Lower lobe of right lung (tissue), 2 donors: ENCODE measurements at regions not wholly inside any gene's neighbourhood (a gene's known extent, or its start where the extent isn't known, plus 50 kb on each side); places are given as distances from the start of the nearest gene placed in this dataset.
A peak's percentile ranks its signal among the peaks of the same experiment; 100 is the strongest.

Experiments
- ATAC-seq, 2 donors: fragments of 200-7000 bp; cut with Tn5 transposase; one replicate each; pipeline ENCODE4 v1.9.1; 2020 to 2022; ENCODE audit warnings: mild to moderate bottlenecking in 2 of 2, moderate library complexity in 2 of 2
- DNase-seq: peaks from one replicate; pipeline ENCODE4 v3.0.0-alpha.2; 2020
- H3K27ac ChIP-seq: fragments of 200-600 bp; one replicate; pipeline ENCODE4 v1.8.0; 2022
- H3K27me3 ChIP-seq: fragments of 200-600 bp; one replicate; pipeline ENCODE4 v1.8.0; 2022; ENCODE audit warnings: low read depth
- H3K36me3 ChIP-seq: fragments of 200-600 bp; one replicate; pipeline ENCODE4 v1.8.0; 2022; ENCODE audit warnings: mild to moderate bottlenecking
- H3K4me1 ChIP-seq: fragments of 200-600 bp; one replicate; pipeline ENCODE4 v1.8.0; 2022
- H3K4me3 ChIP-seq: fragments of 200-600 bp; one replicate; pipeline ENCODE4 v1.8.0; 2022; ENCODE audit warnings: mild to moderate bottlenecking
- H3K9me3 ChIP-seq: fragments of 200-600 bp; one replicate; pipeline ENCODE4 v1.8.0; 2022
- intact Hi-C: fragments of 100-400 bp; cut with DNase I; formaldehyde crosslinking; loops from one replicate; pipeline ENCODE4 v1.11.0; 2022
- TF ChIP-seq, protein P1 (sequence below): fragments of 200-600 bp; IDR thresholded peaks from one replicate; pipeline ENCODE4 v1.8.0; 2022; ENCODE audit warnings: antibody characterized with exemption, mild to moderate bottlenecking
- donor health status: DM: no; HTN: yes; CAD: no; lungs with severe emphysema.

GRCh38 chr11:110873975-110874374, 161.7 kb upstream of the ARHGAP20 start:
- Histone ChIP-seq H3K9me3 (no peaks in the 10 kb centered on the region), H3K27ac (no peak overlapping the region), H3K27me3 (no peaks in the 10 kb centered on the region), H3K4me3 (no peak overlapping the region), H3K36me3 (no peaks in the 10 kb centered on the region), H3K4me1 (no peaks in the 10 kb centered on the region)
- intact Hi-C loops: no loop called here
- no peak for DNase-seq
- TF ChIP-seq, protein P1, sequence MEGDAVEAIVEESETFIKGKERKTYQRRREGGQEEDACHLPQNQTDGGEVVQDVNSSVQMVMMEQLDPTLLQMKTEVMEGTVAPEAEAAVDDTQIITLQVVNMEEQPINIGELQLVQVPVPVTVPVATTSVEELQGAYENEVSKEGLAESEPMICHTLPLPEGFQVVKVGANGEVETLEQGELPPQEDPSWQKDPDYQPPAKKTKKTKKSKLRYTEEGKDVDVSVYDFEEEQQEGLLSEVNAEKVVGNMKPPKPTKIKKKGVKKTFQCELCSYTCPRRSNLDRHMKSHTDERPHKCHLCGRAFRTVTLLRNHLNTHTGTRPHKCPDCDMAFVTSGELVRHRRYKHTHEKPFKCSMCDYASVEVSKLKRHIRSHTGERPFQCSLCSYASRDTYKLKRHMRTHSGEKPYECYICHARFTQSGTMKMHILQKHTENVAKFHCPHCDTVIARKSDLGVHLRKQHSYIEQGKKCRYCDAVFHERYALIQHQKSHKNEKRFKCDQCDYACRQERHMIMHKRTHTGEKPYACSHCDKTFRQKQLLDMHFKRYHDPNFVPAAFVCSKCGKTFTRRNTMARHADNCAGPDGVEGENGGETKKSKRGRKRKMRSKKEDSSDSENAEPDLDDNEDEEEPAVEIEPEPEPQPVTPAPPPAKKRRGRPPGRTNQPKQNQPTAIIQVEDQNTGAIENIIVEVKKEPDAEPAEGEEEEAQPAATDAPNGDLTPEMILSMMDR: no peak
- ATAC-seq: no peak

DNA sequence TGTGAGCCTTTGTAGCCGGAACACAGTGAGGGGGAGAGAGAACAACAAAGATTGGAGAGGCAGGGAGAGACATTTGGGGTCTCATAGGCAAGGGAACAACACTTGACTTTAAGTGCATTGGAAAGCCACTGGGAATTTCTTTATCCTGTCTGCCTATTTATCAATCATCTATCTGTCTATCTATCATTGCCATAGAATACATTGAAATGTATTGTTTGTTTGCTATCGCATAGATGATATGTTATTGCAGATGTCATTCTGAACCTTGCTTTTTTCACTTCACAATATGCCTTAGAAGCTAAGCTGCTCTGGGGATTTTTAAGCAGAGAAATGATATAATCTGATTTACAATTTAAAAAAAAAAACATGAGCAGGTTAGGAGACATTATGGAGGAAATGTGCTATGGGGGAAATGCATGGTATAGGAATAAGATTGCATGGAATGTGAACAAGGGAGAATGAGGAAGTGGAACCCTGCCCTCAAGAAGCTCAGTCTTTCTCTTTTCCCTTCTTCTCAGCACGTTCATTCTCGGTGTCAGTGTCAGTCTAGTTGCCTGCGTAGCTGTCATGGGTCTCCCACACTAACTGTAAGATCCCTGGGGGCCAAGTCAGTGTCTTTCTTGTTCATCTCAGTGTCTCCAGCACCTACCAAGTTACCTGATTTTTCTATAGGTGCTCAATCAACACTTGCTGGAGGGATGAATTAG, 158.7 kb upstream of the ARHGAP20 start:
- ATAC-seq (no peak), DNase-seq (no peak)
- Histone ChIP-seq H3K36me3 (no peaks in the 10 kb centered on the region), H3K4me3 (no peak overlapping the region), H3K9me3 (no peaks in the 10 kb centered on the region), H3K4me1 (no peaks in the 10 kb centered on the region), H3K27ac (no peak overlapping the region), H3K27me3 (no peaks in the 10 kb centered on the region)
- TF ChIP-seq, protein P1: no peak
- intact Hi-C loops: no loop called here

DNA sequence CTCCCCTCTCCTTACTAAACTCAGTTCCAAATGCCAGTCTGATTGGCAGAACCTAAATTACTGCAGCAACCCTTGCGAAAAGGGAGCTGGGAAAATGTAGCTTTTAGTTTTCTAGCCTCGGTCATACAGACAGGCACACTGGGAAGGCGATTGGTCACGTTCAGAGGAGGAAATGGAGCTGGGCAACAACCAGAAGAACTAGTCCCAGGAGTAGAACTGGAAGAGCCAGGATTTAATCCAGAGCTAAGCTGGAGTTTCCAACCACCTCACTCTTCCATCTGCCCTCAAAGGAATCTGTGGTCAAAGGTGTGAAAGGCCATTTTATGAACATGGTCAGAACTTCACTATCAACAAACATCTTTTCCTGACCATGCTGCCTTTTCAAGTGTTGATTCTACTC, 155.7 kb upstream of the ARHGAP20 start:
- no peaks in the 10 kb centered on the region for H3K9me3 ChIP-seq
- ATAC-seq (no peak), DNase-seq (no peak)
- TF ChIP-seq, protein P1: no peak
- intact Hi-C loops: no loop called here
- H3K4me3 ChIP-seq: no peak overlapping the region
- no peak overlapping the region for H3K27ac ChIP-seq
- H3K36me3 ChIP-seq: no peaks in the 10 kb centered on the region
- no peaks in the 10 kb centered on the region for H3K4me1 ChIP-seq
- H3K27me3 ChIP-seq: no peaks in the 10 kb centered on the region

DNA sequence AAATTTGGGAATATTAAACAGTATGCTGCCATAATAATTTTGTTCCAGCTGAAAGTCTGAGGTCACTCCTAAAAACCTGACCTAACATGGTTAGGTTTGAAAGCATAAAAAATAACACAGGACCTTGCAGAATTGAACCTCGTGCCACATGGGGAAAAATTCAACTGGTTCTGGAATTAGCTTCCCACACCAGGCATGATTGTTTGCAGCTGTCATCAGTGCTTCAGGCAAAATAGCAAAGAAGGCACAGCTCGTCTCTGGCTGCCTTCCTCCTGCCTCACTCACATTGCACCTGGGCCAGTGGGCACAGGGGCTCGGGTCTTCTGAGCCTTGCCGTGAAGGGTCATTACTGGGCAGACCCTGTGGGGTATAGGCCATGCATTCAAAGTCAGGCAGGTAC, 153.8 kb upstream of the ARHGAP20 start:
- ATAC-seq (no peak), DNase-seq (no peak)
- TF ChIP-seq, protein P1: no peak
- H3K4me3 ChIP-seq: no peak overlapping the region
- intact Hi-C loops: no loop called here
- H3K27me3 ChIP-seq: no peaks in the 10 kb centered on the region
- H3K27ac ChIP-seq: no peak overlapping the region
- no peaks in the 10 kb centered on the region for H3K36me3 ChIP-seq
- no peaks in the 10 kb centered on the region for H3K4me1 ChIP-seq
- H3K9me3 ChIP-seq: no peaks in the 10 kb centered on the region

DNA sequence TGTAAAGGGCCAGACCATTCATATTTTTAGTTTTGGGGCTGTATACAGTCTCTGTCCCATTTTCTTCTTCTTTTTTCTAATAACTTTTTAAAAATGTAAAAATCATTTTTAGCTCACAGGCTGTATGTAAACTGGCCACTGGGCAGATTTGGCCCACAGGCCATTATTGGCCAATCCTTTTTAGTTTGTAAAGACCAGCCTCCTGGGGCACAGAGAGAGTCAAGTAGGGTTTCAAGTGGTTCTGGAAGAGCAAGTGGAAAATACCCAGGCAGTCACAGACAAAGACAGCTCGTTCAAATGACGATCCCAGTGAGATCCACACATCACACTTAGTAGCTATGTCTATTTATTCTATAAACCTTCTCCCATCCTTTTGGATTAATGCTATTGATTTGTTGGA, 150.2 kb upstream of the ARHGAP20 start:
- TF ChIP-seq, protein P1: no peak
- peak in 1 of 2 donors; percentile 66 for ATAC-seq
- intact Hi-C loops: no loop called here

More for the DNA sequence above, 150.2 kb upstream of the ARHGAP20 start:
- no peak overlapping the region for H3K4me3 ChIP-seq
- H3K27me3 ChIP-seq: no peaks in the 10 kb centered on the region
- no peak overlapping the region for H3K27ac ChIP-seq
- DNase-seq: no peak
- H3K9me3 ChIP-seq: no peaks in the 10 kb centered on the region
- H3K36me3 ChIP-seq: no peaks in the 10 kb centered on the region
- no peaks in the 10 kb centered on the region for H3K4me1 ChIP-seq
